Amygdala (tissue), 56 donors: ENCODE measurements at regions not wholly inside any gene's neighbourhood (a gene's known extent, or its start where the extent isn't known, plus 50 kb on each side); places are given as distances from the start of the nearest gene placed in this dataset.

Experiments
- DNase-seq, 56 donors: peaks; one replicate each; lab custom pipeline; 2025; lab: John Stamatoyannopoulos, UW

GRCh38 chr6:148074291-148074690 is 268.3 kb upstream of the SASH1 start:
- DNase-seq: no peak

- DNase-seq: no peak
Measured at GRCh38 chr6:148074738-148075137, 267.9 kb upstream of the SASH1 start.

- DNase-seq: no peak
Measured at GRCh38 chr6:148075352-148075751, 267.3 kb upstream of the SASH1 start.

GRCh38 chr6:148076051-148076450 is 266.6 kb upstream of the SASH1 start:
- DNase-seq: no peak

- DNase-seq: no peak
Measured at GRCh38 chr6:148080315-148080714, 262.3 kb upstream of the SASH1 start.

- DNase-seq: no peak
Measured at GRCh38 chr6:148081076-148081475, 261.6 kb upstream of the SASH1 start.

- no peak for DNase-seq
Measured at GRCh38 chr6:148082044-148082443, 260.6 kb upstream of the SASH1 start.

- no peak for DNase-seq
Measured at GRCh38 chr6:148082696-148083095, 259.9 kb upstream of the SASH1 start.

- peak in 3 of 56 donors; percentile 23 to 25 (median 23) for DNase-seq
Measured at GRCh38 chr6:148085631-148086331, 256.9 kb upstream of the SASH1 start.

- no peak for DNase-seq
Measured at GRCh38 chr6:148086386-148086785, 256.3 kb upstream of the SASH1 start.

- no peak for DNase-seq
Measured at GRCh38 chr6:148086843-148087242, 255.8 kb upstream of the SASH1 start.

GRCh38 chr6:148087659-148088058 is 255.0 kb upstream of the SASH1 start:
- DNase-seq: no peak

- no peak for DNase-seq
Measured at GRCh38 chr6:148090326-148090725, 252.3 kb upstream of the SASH1 start.

GRCh38 chr6:148091394-148091793 is 251.2 kb upstream of the SASH1 start:
- DNase-seq: no peak

- no peak for DNase-seq
Measured at GRCh38 chr6:148103436-148103835, 239.2 kb upstream of the SASH1 start.

GRCh38 chr6:148104131-148104530 is 238.5 kb upstream of the SASH1 start:
- no peak for DNase-seq

GRCh38 chr6:148105695-148106094 is 236.9 kb upstream of the SASH1 start:
- DNase-seq: no peak

- DNase-seq: no peak
Measured at GRCh38 chr6:148107911-148108310, 234.7 kb upstream of the SASH1 start.

- DNase-seq: peak in 1 of 56 donors; percentile 5
Measured at GRCh38 chr6:148109732-148110131, 232.9 kb upstream of the SASH1 start.

- no peak for DNase-seq
Measured at GRCh38 chr6:148110925-148111324, 231.7 kb upstream of the SASH1 start.

GRCh38 chr6:148112851-148113319 is 229.8 kb upstream of the SASH1 start:
- no peak for DNase-seq

- DNase-seq: no peak
Measured at GRCh38 chr6:148116001-148116400, 226.6 kb upstream of the SASH1 start.

- DNase-seq: no peak
Measured at GRCh38 chr6:148118244-148118643, 224.4 kb upstream of the SASH1 start.
